Right ventricle myocardium inferior (tissue), 1 donor: ENCODE measurements at regions not wholly inside any gene's neighbourhood (a gene's known extent, or its start where the extent isn't known, plus 50 kb on each side); places are given as distances from the start of the nearest gene placed in this dataset.
A peak's percentile ranks its signal among the peaks of the same experiment; 100 is the strongest.

Experiments
- ATAC-seq: fragments of 200-7000 bp; cut with Tn5 transposase; one replicate; pipeline ENCODE4 v1.9.1; 2020; ENCODE audit warnings: mild to moderate bottlenecking, moderate library complexity
- DNase-seq: peaks from one replicate; pipeline ENCODE4 v3.0.0; 2021; ENCODE audit errors: missing footprints
- intact Hi-C: fragments of 100-400 bp; cut with DNase I; formaldehyde crosslinking; loops from one replicate; pipeline ENCODE4 v1.11.0; 2022
- donor health status: DM: no; HTN: yes; CAD: no; lungs with severe emphysema.

DNA sequence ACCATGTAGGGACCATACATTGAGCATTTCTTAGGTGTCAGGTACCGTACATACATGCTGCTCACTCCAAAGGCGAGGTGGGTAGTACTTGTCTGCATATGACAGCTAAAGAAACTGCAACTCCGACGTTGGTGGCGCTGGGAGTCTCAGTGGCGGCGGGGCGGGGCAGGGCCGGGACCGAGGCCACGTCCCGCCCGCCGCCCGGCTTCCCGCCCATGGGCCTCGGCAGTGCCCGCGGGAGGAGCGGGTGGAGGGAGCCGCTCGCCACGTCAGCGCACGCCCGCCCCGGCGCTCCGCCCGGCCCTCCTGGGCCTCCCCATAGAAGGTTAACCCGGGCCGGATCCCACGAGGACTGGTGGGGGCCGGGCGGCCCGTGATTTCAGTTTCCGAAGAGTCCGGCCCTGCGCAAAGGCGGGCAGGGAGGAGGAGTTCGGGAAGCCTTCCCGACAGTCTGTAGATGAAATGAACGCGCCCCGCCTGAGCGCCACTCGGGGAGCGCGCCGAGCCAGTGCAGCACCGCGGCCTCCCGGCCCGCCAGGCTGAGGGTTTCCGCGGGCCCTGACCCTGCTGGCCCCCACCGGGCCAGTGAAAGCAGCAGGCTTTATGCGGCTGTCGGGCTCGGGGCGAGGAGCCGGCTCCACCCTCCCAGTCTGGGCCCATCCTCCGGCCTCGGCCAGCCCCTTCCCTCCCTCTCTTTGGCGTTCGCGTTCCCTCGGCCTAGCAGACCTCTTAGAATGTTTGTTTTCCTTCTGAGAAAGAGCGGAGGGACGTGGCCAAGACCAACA is 119.9 kb upstream of the JUN start:
- intact Hi-C loops, result loop anchor here (1.0 to 5.0 kb wide), 6 partner anchors 19 to 794 kb away; partner anchors contain the start of gene FGGY
- ATAC-seq (peak; percentile 96), DNase-seq (peak; percentile 98)

DNA sequence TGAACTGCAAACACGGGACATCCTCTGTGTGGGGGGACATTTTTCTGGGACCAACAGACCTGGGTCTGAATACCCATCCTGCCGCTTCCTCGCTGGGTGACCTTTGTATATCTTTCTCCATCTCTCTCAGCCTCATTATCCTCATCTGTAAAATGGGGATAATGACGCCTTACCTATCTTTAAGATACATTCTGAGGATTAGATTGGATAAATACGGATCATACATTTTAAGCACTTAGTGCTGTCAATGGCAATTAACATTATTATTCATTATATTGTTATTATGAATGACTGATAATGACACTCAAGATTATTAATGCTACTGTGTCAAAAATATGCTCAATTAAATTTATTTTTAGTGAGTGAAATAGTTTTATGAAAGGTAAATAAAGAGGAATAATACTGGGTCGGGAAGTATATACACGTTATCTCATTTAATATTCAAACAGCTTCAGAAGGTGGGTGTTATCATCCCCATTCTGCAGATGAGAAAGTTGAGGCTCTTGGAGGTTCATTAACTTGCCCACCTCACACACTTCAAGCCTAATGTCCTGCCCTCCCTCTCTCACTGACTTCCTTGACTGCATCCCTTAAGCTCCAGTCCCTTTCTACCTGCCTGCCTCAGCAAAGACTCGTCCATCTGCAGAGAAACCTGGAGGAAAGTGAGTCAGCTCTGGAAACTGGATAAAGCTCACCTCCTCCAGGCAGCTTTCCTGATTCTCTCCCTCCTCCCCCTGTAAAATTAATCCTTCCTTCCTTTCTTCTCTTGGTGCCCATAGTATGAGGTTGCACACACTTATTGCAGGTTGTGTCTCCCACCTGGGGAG is 120.7 kb upstream of the JUN start:
- intact Hi-C loops, result loop anchor here (5.0 kb wide), 4 partner anchors 158 to 793 kb away; partner anchors contain the start of gene FGGY
- DNase-seq (no peak), ATAC-seq (no peak)

DNA sequence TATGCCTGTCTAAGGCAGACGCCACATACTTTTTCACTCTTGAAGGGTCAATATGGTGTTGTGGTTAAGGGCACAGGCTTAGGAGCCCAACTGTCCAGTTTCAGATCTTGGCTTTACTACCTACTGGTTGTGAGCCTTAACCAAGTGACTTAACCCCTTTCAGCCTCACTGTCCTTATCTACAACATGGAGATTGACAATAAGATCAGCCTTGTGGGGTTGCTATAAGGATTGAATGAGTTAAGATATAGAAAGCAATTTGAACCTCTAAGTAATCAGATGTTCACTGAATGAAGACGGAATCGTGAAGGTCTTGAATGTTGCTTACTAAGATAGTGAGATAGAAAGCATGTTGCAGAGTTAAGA is 121.3 kb upstream of the JUN start:
- ATAC-seq, result no peak
- intact Hi-C loops, result no loop called here
- DNase-seq, result no peak

DNA sequence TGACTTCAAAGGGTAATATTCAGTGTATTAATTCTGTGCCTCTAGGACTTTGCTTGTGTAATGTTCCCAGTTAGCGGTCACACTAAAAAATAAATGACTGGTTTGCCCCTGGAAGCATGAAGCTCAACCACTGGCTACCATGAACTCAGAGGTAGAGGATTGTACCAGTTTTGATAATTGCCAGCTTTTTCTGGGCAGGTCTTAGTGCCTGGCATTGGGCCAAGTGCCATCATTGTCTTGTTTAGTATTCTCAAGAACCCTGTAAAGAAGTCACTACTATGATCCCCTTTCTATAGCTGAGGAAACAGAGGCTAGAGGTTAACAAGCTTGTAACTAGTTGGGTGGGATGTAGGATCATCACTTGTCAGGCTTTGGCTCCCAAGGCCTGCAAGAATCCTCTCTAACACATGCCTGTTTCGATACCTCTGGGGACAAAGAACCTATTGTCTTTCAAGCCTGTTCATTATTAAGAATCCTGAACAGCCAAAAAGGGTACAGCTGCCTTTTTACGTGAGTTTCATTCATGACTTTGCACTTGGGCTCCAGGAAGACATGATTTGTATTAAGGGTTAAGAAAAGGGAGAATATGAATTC is 121.9 kb upstream of the JUN start:
- intact Hi-C loops, result no loop called here
- no peak for ATAC-seq
- DNase-seq, result no peak

DNA sequence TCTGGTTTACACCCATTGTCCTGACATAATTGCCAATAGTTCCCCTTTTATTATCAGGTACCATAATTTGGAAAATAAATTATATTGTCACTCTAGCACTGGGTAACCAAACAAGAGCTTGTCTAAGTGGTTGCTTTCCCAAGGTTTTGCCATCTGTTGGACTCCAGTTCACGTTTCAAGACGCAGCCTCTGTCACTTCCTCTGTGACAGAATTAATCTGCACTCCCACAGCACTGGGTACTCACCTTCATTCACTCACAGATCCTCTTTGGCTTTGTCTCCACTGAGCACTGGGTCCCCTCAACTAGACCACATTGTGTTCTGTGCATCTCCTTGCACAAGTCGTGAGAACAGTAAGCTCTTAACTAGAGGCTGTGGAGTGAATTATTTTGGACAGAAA is 123.6 kb upstream of the JUN start:
- no peak for ATAC-seq
- intact Hi-C loops, result no loop called here
- no peak for DNase-seq

DNA sequence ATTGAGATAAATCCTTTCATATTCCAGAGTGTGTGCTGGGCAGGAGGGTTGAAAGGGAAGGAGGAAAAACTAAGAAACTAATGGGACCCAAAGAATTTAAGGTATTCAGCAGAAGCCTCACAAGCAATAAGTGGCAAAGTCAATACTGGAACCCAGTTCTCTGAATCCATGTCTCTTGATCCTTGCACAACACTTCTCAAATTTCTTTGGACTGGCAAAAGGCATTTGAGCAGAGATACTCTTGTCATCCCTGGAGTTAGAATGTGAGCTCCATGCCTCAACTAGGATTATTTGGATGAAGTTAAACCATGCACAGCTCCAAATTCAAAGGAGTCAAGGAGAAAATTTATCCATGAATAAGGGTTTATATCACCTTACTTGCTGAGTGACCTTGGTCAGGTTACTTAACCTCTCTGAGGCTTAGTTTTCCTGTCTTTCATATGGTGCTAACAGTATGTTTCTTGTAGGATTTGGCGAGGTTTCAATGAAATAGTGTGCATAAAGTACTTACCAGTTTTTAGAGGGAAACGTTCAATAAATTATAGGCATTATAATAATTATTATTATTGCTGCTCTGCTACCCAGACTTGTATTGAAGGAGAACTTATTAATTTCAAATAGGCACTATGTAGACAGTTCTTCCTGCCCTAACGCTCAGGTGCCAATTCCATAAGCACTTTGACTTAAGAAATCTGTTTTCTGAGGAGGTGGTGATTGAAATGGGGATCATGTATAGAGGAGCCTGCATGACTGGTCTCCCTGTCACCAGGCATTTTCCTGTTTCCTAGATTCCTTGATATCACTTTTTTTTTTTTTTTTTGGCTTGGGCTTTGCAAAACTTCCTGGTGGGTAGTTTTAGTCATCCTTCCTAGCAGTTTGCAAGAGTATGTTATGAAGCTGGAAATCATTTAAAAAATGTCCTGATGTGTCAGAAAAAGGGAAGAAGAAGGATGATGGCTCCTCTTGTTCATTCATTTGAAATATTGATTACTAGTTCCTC is 125.0 kb upstream of the JUN start:
- DNase-seq, result no peak
- ATAC-seq, result no peak
- intact Hi-C loops, result no loop called here

DNA sequence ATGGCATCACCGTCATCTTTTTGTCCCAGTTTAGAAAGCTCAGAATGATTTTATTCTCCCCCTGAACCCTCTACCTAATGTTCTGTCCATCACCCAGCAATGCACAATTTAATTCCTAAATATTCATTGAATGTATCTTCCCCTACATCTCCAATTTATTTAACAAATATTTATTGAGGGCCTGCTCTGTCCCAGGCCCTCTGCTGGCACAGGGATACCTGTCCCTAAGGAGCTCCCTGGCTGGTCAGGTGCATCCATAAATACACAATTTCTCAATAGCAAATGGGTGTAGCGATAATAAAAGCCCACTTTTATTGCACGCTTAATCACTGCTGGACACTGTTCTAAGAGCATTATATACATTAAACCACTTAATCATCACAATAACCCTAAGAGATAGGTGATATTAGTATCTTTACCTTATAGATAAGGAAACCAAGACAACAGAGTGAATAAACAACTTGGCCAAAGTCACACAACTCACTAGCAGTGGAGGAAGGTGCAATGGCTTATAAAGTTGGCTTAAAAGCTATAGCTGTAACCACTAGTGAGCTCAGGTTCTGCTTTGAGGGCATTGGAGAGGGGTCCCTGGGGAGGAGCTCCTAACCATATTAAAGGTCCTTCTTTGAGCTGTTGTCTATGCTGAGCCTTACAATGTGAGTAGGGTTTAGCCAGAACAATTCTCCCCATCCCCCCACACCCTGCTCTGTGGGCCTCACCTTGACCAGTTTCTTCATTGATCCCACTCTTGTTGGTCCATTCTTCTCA is 126.3 kb upstream of the JUN start:
- intact Hi-C loops, result no loop called here
- DNase-seq (no peak), ATAC-seq (no peak)

DNA sequence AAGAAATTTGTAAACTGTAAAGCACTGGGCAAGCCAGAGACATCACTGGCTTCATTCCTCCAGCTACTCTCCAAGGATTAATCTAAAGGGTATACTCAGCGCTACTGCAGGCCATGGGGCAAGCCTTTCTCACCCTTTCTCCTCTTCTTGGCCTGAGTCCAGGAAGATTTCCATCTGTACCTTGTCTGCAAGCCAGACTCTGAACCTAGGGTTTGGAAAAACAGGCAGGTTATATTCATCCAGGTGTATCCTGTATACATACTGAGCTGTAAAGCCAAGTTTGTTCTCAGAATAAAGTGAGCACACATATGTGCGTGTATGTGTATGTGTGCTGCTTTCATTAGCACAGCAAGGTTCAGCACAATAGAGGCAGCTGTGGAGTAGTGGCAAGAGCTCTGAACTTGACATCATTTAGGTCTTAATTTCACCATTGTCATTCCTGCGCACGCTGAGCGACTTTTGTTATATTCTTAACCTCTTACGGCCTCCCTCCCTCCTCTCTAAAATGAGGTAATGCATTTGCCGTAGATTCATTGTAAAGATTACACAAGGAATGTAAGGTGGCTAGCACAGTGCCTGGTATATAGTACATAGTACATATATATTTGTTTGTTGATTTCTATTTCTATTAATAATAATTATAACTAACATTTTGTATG is 128.1 kb upstream of the JUN start:
- intact Hi-C loops, result no loop called here
- DNase-seq, result no peak
- ATAC-seq, result no peak

DNA sequence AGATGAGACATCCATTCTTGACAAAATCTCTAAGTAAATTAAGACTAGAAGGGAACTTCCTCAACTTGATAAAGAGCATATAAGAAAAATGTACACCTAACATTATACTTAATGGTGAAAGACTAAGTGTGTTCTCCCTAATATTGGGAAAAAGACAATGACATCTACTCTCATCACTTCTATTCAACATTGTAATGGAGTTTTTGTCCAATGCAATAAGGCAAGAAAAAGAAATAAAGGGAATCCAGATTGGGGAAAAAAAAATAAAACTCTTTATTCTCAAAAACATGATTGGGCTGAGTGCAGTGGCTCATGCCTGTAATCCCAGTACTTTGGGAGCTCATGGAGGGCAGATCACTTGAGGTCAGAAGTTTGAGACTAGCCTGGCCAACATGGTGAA is 131.1 kb upstream of the JUN start:
- DNase-seq, result no peak
- intact Hi-C loops, result no loop called here
- ATAC-seq, result no peak

DNA sequence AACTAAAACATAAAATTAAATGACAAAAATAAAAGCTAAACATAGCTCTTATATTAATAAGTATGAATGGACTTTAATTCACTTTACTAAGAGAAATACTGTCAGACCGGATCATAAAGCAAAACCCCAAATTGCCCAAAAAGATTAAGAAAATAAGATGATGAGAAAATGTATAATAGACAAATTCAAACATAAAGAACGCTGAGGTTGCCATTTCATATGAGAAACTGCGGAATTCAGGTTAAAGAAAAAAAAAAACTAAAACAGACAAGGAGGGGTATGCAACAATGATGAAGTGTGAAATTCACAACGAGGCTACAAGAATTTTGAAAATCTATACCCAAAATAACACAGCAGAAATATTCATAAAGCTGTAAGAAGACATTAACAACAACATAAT is 133.6 kb upstream of the JUN start:
- DNase-seq (no peak), ATAC-seq (no peak)
- intact Hi-C loops, result no loop called here

DNA sequence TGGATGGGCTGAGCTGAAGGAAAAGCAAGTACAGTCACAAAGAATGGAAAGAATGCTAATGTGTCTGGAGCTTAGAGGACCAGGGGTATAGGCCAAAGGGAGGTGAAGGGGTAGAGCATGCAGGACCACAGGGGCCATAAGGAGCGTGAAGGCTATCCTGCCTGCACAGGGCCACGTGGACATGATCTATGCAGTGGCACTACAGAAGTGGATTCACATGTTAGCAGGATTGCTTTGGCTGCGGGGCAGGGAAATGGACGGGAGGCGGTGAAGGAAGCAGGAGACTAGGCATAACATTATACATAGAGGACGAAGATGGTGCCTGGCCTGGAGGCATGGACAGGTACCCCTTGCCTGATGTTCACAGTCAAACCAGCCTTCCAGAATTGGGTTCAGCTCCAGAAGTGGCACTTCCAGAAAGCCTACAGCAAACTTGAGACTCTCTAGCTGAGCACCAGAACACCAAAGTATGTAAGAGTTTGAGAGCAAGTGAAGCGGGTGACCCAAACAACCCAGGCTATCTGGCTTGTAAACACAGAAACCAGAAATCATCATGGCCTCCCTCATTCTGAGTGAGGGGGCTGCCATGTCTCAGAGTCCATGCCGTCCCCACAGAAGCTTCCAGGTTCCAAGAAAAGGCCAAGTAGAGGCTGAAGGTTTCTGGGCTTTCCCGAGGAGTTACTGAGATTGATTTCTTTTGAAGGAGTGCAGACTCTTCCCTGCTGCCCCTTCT is 135.5 kb upstream of the JUN start:
- no peak for ATAC-seq
- intact Hi-C loops, result no loop called here
- no peak for DNase-seq

DNA sequence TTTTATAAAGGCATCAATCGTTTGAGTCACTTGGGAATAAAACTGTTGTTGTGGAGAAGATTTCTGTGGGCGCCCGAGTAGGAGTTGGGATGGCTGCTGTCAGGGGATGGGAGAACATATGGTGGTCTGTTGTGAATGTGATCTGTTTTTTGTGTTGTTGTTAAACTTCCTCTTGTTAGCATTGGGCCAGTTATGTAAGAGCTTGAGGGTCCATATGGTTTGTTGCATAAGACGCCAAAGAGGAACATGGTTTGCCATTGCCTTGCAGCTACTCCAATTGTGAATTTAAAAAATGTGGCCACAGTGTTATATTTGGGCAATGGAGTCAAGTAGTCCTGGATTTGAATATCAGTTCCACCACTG is 136.1 kb upstream of the JUN start:
- intact Hi-C loops, result no loop called here
- DNase-seq (no peak), ATAC-seq (no peak)

DNA sequence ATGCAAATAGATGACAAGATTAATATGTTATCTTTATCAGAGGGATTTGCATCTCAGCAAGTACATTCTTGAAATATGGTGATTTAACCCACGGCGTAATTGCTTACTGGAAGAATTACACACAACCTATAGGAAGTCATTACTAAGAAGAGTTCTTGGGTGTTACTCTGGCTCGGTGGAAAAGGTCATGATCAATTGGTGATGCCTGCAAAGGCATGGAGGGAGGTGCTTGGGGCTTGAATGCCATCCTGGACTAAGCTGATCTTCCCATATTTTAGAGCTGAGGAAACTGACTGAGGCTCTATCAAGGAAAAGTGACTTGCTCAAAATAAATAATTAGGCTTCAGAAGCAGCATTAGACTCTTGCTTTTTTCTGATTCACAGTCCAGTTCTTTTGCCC is 137.5 kb upstream of the JUN start:
- intact Hi-C loops, result no loop called here
- DNase-seq (no peak), ATAC-seq (no peak)

DNA sequence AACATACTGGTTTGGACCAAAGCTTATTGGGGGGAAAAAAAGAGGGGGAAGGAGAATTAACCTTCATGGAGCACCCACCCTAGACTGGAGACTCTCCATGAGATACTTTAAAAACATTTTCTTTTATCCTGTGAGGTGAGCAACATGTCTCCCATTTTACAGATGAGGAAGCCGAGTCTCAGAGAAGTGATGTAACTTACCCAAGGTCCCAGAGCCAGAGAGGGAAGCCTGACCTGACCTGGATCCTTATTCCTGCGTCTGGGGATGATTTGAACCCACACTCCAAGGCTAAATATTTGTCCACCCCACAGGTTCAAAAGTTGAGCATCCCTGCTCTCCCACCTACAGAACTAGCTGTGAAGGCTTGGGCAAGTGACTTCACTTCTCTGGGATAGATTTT is 137.9 kb upstream of the JUN start:
- no peak for DNase-seq
- intact Hi-C loops, result loop anchor here (1.0 kb wide), 1 partner anchor 18 kb away; no protein-coding TSS in a partner anchor

DNA sequence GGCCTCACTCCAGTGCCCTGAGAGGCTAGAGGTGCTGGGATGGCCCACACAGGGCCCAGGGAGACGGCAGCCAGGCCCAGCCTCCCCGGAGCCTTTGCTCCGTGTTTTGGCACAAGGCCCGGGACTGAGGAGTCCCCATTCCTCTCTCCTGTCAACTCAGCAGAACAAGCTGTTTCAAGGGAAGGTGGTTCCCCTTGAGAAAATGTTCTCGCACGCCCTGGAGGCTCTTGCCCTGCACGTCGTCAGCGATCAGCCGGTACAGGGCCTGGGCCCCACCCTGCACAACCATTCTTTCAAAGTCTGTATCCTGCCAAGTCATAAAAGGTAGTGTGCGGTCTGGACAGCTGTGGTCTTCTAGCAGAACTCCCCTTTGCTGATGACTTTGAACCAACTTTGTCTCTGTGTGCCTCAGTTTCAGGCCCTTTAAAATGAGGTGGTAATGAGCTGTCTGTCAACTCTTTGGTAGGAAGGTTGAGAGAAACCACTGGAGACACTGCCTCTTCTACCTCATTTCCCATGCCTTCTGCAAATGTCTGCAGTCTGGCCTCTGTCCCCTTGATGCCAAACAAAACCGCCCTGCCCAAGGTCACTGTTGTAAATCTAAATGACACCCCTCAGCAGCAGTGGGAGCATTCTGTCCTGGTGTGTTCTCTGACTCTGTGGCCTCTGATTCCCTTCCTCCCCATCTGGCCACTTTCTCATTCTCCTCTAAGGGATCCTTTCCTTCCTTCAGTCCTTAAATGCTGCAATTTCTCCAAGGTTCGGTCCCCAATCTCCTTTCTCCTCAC is 138.6 kb upstream of the JUN start:
- DNase-seq (peak; percentile 72), ATAC-seq (peak; percentile 90)
- intact Hi-C loops, result loop anchor here (1.0 kb wide), 1 partner anchor 19 kb away; no protein-coding TSS in a partner anchor

More for the DNA sequence above, 137.9 kb upstream of the JUN start:
- ATAC-seq, result no peak

DNA sequence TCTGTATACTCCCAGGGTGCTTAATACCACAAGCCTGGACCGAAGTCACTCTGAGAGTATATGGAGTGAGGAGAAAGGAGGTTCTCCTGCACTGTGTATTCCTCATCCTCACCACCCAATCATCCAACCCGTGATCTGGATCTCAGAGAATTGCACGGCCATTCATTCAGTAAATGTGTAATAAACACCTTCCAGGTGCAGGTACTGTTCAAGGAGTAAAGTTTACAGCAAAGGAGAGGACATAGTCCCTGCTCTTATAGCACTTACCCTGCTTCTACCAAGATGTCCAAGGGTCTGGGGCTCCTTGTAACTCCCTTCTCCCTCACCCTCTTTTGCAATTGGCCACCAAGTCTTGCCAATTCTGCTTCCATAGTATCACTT is 139.2 kb upstream of the JUN start:
- intact Hi-C loops, result no loop called here
- no peak for DNase-seq
- ATAC-seq, result no peak
